ENCODE measurements at regions not wholly inside any gene's neighbourhood (a gene's known extent, or its start where the extent isn't known, plus 50 kb on each side); places are given as distances from the start of the nearest gene placed in this dataset.

GRCh38 chr9:32722704-32723103 lies 60.6 kb upstream of the TMEM215 start:
- no peaks in the 10 kb centered on the region for H3K36me3 Mint-ChIP-seq (ENCODE audit: low read depth)
- Histone ChIP-seq H3K4me1 (ENCODE audit: control insufficient read depth, insufficient read depth, low read length) (no peaks in the 10 kb centered on the region), H3K27me3 (ENCODE audit: control insufficient read depth, insufficient read depth, low read length, poor library complexity, severe bottlenecking) (no peaks in the 10 kb centered on the region), H3K4me3 (ENCODE audit: low read length) (no peak overlapping the region), H3K9me3 (ENCODE audit: control insufficient read depth, low read length) (no peaks in the 10 kb centered on the region), H3K36me3 (ENCODE audit: control insufficient read depth, insufficient read depth, low read length) (no peaks in the 10 kb centered on the region), H3K27ac (ENCODE audit: low read depth, low read length) (no peak overlapping the region), H3K9ac (ENCODE audit: extremely low read depth, low read length, poor library complexity, severe bottlenecking) (no peak overlapping the region)
- DNase-seq: no peak
- no peak overlapping the region for H3K4me3 Mint-ChIP-seq
- peaks cover 3% of the 10 kb centered on the region for H3K27me3 Mint-ChIP-seq (ENCODE audit: insufficient read depth)
- no peak for TF ChIP-seq CTCF (conservative IDR thresholded peaks at IDR 0.05)
- H3K4me1 Mint-ChIP-seq: no peaks in the 10 kb centered on the region
- H3K9me3 Mint-ChIP-seq: no peaks in the 10 kb centered on the region
- 64 to 66% methylated on average over 7 of the region's 7 CpGs for WGBS, 2 experiments (ENCODE audit: insufficient coverage in 1 of 2, insufficient read length in 1 of 2)
- no peak overlapping the region for H3K27ac Mint-ChIP-seq

GRCh38 chr9:32723789-32724325 lies 59.5 kb upstream of the TMEM215 start:
- Histone ChIP-seq H3K4me3 (ENCODE audit: low read length) (no peak overlapping the region), H3K4me1 (ENCODE audit: control insufficient read depth, insufficient read depth, low read length) (no peaks in the 10 kb centered on the region), H3K9ac (ENCODE audit: extremely low read depth, low read length, poor library complexity, severe bottlenecking) (no peak overlapping the region), H3K9me3 (ENCODE audit: control insufficient read depth, low read length) (peaks cover 10% of the 10 kb centered on the region), H3K27ac (ENCODE audit: low read depth, low read length) (no peak overlapping the region), H3K36me3 (ENCODE audit: control insufficient read depth, insufficient read depth, low read length) (no peaks in the 10 kb centered on the region), H3K27me3 (ENCODE audit: control insufficient read depth, insufficient read depth, low read length, poor library complexity, severe bottlenecking) (no peaks in the 10 kb centered on the region)
- H3K4me3 Mint-ChIP-seq: no peak overlapping the region
- H3K36me3 Mint-ChIP-seq (ENCODE audit: low read depth): no peaks in the 10 kb centered on the region
- no peak for DNase-seq
- H3K9me3 Mint-ChIP-seq: peaks cover 10% of the 10 kb centered on the region
- no peak overlapping the region for H3K27ac Mint-ChIP-seq
- H3K4me1 Mint-ChIP-seq: no peaks in the 10 kb centered on the region
- 79 to 87% methylated on average over 3 to 5 of the region's 5 CpGs for WGBS, 2 experiments (ENCODE audit: insufficient coverage in 1 of 2, insufficient read length in 1 of 2)
- no peak for TF ChIP-seq CTCF (conservative IDR thresholded peaks at IDR 0.05)
- peaks cover under 1% of the 10 kb centered on the region for H3K27me3 Mint-ChIP-seq (ENCODE audit: insufficient read depth)

GRCh38 chr9:32725066-32725860 lies 58.1 kb upstream of the TMEM215 start:
- no peaks in the 10 kb centered on the region for H3K4me1 ChIP-seq (ENCODE audit: control insufficient read depth, insufficient read depth, low read length)
- H3K27ac ChIP-seq (ENCODE audit: low read depth, low read length): no peak overlapping the region
- no peak overlapping the region for H3K9ac ChIP-seq (ENCODE audit: extremely low read depth, low read length, poor library complexity, severe bottlenecking)
- peaks cover 14% of the 10 kb centered on the region for H3K9me3 Mint-ChIP-seq
- no peak for TF ChIP-seq CTCF (conservative IDR thresholded peaks at IDR 0.05)
- no peak overlapping the region for H3K4me3 ChIP-seq (ENCODE audit: low read length)
- H3K9me3 ChIP-seq (ENCODE audit: control insufficient read depth, low read length): peaks cover 11% of the 10 kb centered on the region
- no peaks in the 10 kb centered on the region for H3K36me3 ChIP-seq (ENCODE audit: control insufficient read depth, insufficient read depth, low read length)
- no peak for DNase-seq
- no peaks in the 10 kb centered on the region for H3K4me1 Mint-ChIP-seq
- H3K27me3 Mint-ChIP-seq (ENCODE audit: insufficient read depth): peaks cover 2% of the 10 kb centered on the region
- no peaks in the 10 kb centered on the region for H3K36me3 Mint-ChIP-seq (ENCODE audit: low read depth)
- 94% methylated on average over 5 of the region's 7 CpGs; no CpG with 5 or more reads in 1 of the 2 experiments for WGBS, 2 experiments (ENCODE audit: insufficient coverage in 1 of 2, insufficient read length in 1 of 2)
- H3K4me3 Mint-ChIP-seq: no peak overlapping the region
- H3K27ac Mint-ChIP-seq: no peak overlapping the region
- H3K27me3 ChIP-seq (ENCODE audit: control insufficient read depth, insufficient read depth, low read length, poor library complexity, severe bottlenecking): no peaks in the 10 kb centered on the region

Data from endodermal cell (in vitro differentiated cells).